Fibroblast of lung (primary cell): ENCODE measurements at regions not wholly inside any gene's neighbourhood (a gene's known extent, or its start where the extent isn't known, plus 50 kb on each side); places are given as distances from the start of the nearest gene placed in this dataset.

ENCODE experiments used
- DNase-seq, 2 donors: peaks; one replicate each; pipeline versions ENCODE4 v3.0.0 to v3.0.0-alpha.2; 2010; ENCODE audit warnings: low read depth in 2 of 2
- H2AFZ ChIP-seq: 2 replicates; pipeline ENCODE4 v1.5.1; 2012; ENCODE audit warnings: low read length, control low read depth, inconsistent platforms
- H3K27ac ChIP-seq: 2 replicates; pipeline ENCODE4 v1.5.1; 2011; ENCODE audit warnings: low read length, control low read depth; ENCODE audit not compliant: insufficient read depth
- H3K27me3 ChIP-seq: 2 replicates; pipeline ENCODE4 v1.5.1; 2011; ENCODE audit warnings: mild to moderate bottlenecking, low read length; ENCODE audit not compliant: control insufficient read depth, insufficient read depth
- H3K36me3 ChIP-seq: 2 replicates; pipeline ENCODE4 v1.5.1; 2011; ENCODE audit warnings: low read length; ENCODE audit not compliant: control insufficient read depth, insufficient read depth
- H3K4me1 ChIP-seq: 2 replicates; pipeline ENCODE4 v1.5.1; 2011; ENCODE audit warnings: low read length; ENCODE audit not compliant: control insufficient read depth, insufficient read depth; ENCODE audit errors: extremely low read depth
- H3K4me2 ChIP-seq: 2 replicates; pipeline ENCODE4 v1.5.1; 2011; ENCODE audit warnings: low read length, control low read depth; ENCODE audit not compliant: insufficient read depth; ENCODE audit errors: extremely low read depth
- H3K4me3 ChIP-seq, 4 experiments: fragments of 200-600 bp in 1 of 4; sonication (generic) in 1 of 4; replicated peaks in 1 of 4; 2 replicates each; pipeline ENCODE4 v1.5.1; 2011 to 2016; ENCODE audit warnings: low read length in 4 of 4, low read depth in 3 of 4, mild to moderate bottlenecking in 3 of 4, control low read depth in 2 of 4, inconsistent platforms in 1 of 4, mixed read lengths in 1 of 4; ENCODE audit not compliant: insufficient read depth in 1 of 4; ENCODE audit errors: control extremely low read depth in 1 of 4
- H3K79me2 ChIP-seq: 2 replicates; pipeline ENCODE4 v1.5.1; 2012; ENCODE audit warnings: mild to moderate bottlenecking, low read length, inconsistent platforms; ENCODE audit not compliant: control insufficient read depth, insufficient read depth
- H3K9ac ChIP-seq: 2 replicates; pipeline ENCODE4 v1.5.1; 2011; ENCODE audit warnings: mild to moderate bottlenecking, low read length, control low read depth; ENCODE audit not compliant: insufficient read depth
- H3K9me3 ChIP-seq: 2 replicates; pipeline ENCODE4 v1.5.1; 2012; ENCODE audit warnings: low read depth, low read length; ENCODE audit not compliant: control insufficient read depth, insufficient read depth
- H4K20me1 ChIP-seq: 2 replicates; pipeline ENCODE4 v1.5.1; 2011; ENCODE audit warnings: low read length; ENCODE audit not compliant: control insufficient read depth, insufficient read depth; ENCODE audit errors: extremely low read depth
- CTCF ChIP-seq, 2 donors: IDR thresholded peaks in 1 of 2; conservative IDR thresholded peaks in 1 of 2; 1 replicate in 1 of 2; 2 replicates in 1 of 2; pipeline ENCODE4 v1.5.1; 2011 to 2012; ENCODE audit warnings: low read length in 2 of 2, control low read depth in 1 of 2, inconsistent platforms in 1 of 2, low read depth in 1 of 2, mild to moderate bottlenecking in 1 of 2
- EZH2 ChIP-seq: IDR thresholded peaks from 2 replicates; pipeline ENCODE4 v1.5.1; 2012; ENCODE audit warnings: low read length, control low read depth, mild to moderate bottlenecking; ENCODE audit errors: missing control alignments

GRCh38 chr1:81455481-81455880, 345.3 kb upstream of the ADGRL2 start:
- Histone ChIP-seq H3K4me2 (no peak overlapping the region), H3K9ac (no peak overlapping the region), H3K4me3 (no peak overlapping the region), H3K4me1 (no peaks in the 10 kb centered on the region), H3K79me2 (no peaks in the 10 kb centered on the region), H3K27me3 (no peaks in the 10 kb centered on the region), H3K36me3 (no peaks in the 10 kb centered on the region), H3K27ac (no peak overlapping the region), H4K20me1 (no peaks in the 10 kb centered on the region), H2AFZ (no peak overlapping the region), H3K9me3 (no peaks in the 10 kb centered on the region)
- no peak for DNase-seq
- TF ChIP-seq EZH2 (no peak), CTCF (conservative IDR thresholded peaks at IDR 0.05 in 1 of 2, IDR thresholded peaks at IDR 0.05 in 1 of 2; ENCODE audit: low read depth in 1 of 2, low read length in 2 of 2) (no peak)

GRCh38 chr1:81453971-81454370, 346.8 kb upstream of the ADGRL2 start:
- Histone ChIP-seq H3K9me3 (no peaks in the 10 kb centered on the region), H3K4me3 (no peak overlapping the region), H3K27ac (no peak overlapping the region), H3K4me2 (no peak overlapping the region), H4K20me1 (no peaks in the 10 kb centered on the region), H2AFZ (no peak overlapping the region), H3K27me3 (no peaks in the 10 kb centered on the region), H3K79me2 (no peaks in the 10 kb centered on the region), H3K36me3 (no peaks in the 10 kb centered on the region), H3K4me1 (no peaks in the 10 kb centered on the region), H3K9ac (no peak overlapping the region)
- no peak for DNase-seq
- no peak for TF ChIP-seq CTCF (conservative IDR thresholded peaks at IDR 0.05 in 1 of 2, IDR thresholded peaks at IDR 0.05 in 1 of 2; ENCODE audit: low read depth in 1 of 2, low read length in 2 of 2)
- no peak for TF ChIP-seq EZH2

GRCh38 chr1:81453367-81453703, 347.4 kb upstream of the ADGRL2 start:
- Histone ChIP-seq H3K36me3 (no peaks in the 10 kb centered on the region), H3K9me3 (no peaks in the 10 kb centered on the region), H3K79me2 (no peaks in the 10 kb centered on the region), H3K4me1 (no peaks in the 10 kb centered on the region), H3K4me3 (no peak overlapping the region), H2AFZ (no peak overlapping the region), H3K27ac (no peak overlapping the region), H3K9ac (no peak overlapping the region), H3K4me2 (no peak overlapping the region), H4K20me1 (no peaks in the 10 kb centered on the region), H3K27me3 (no peaks in the 10 kb centered on the region)
- no peak for TF ChIP-seq EZH2
- no peak for TF ChIP-seq CTCF (conservative IDR thresholded peaks at IDR 0.05 in 1 of 2, IDR thresholded peaks at IDR 0.05 in 1 of 2; ENCODE audit: low read depth in 1 of 2, low read length in 2 of 2)
- DNase-seq: no peak
